A673 (cell line): ENCODE measurements at regions not wholly inside any gene's neighbourhood (a gene's known extent, or its start where the extent isn't known, plus 50 kb on each side); places are given as distances from the start of the nearest gene placed in this dataset.

Experiments used
- BruUV-seq: library from RNA; stranded (reverse); fragments of 400-500 nt; replicated peaks from 2 replicates; lab custom pipeline; 2021; lab: Mats Ljungman, UMichigan
- CTCF ChIA-PET: fragments of 300-600 bp; sonication (Branson Sonifier 250); formaldehyde crosslinking; loops from one replicate; lab custom pipeline; 2022; ENCODE audit warnings: antibody characterized with exemption; lab: Charles Lee
- POLR2A ChIA-PET: fragments of 300-600 bp; sonication (Branson Sonifier 250); formaldehyde crosslinking; loops from one replicate; lab custom pipeline; 2022; ENCODE audit warnings: antibody characterized with exemption; ENCODE audit not compliant: low non-redundant PET; lab: Charles Lee
- DNase-seq: peaks from one replicate; pipeline ENCODE4 v3.0.0-alpha.2; 2015; ENCODE audit warnings: low spot score
- H3K27ac ChIP-seq: fragments of 200-600 bp; sonication (generic); 2 replicates; pipeline ENCODE4 v1.5.1; 2016; ENCODE audit warnings: mixed run types, low read depth, mild to moderate bottlenecking, mixed read lengths, antibody characterized with exemption, low read length; ENCODE audit not compliant: poor library complexity, severe bottlenecking
- H3K27me3 ChIP-seq: fragments of 200-600 bp; sonication (generic); replicated peaks from 2 replicates; pipeline ENCODE4 v1.6.1; 2017; ENCODE audit warnings: mixed run types, low read depth, mild to moderate bottlenecking, mixed read lengths, antibody characterized with exemption, low read length; ENCODE audit not compliant: insufficient read depth, poor library complexity
- H3K36me3 ChIP-seq: fragments of 200-600 bp; sonication (generic); 2 replicates; pipeline ENCODE4 v1.6.1; 2016; ENCODE audit warnings: mixed run types, mild to moderate bottlenecking, mixed read lengths, antibody characterized with exemption, low read length; ENCODE audit not compliant: insufficient read depth, poor library complexity, severe bottlenecking
- H3K4me1 ChIP-seq: fragments of 200-600 bp; sonication (generic); 2 replicates; pipeline ENCODE4 v1.6.1; 2017; ENCODE audit warnings: mixed run types, mild to moderate bottlenecking, mixed read lengths, antibody characterized with exemption, low read length; ENCODE audit not compliant: insufficient read depth, poor library complexity, severe bottlenecking
- H3K4me3 ChIP-seq: fragments of 200-600 bp; sonication (generic); 2 replicates; pipeline ENCODE4 v1.5.1; 2016; ENCODE audit warnings: low read depth, mixed run types, mild to moderate bottlenecking, mixed read lengths, low read length; ENCODE audit not compliant: poor library complexity, severe bottlenecking
- H3K9me3 ChIP-seq: fragments of 200-600 bp; sonication (generic); 2 replicates; pipeline ENCODE4 v1.6.1; 2016; ENCODE audit warnings: mixed run types, low read depth, mild to moderate bottlenecking, mixed read lengths, antibody characterized with exemption, low read length; ENCODE audit not compliant: poor library complexity, severe bottlenecking
- CTCF ChIP-seq: fragments of 300-800, 200-600 bp; sonication (generic); conservative IDR thresholded peaks from 2 replicates; pipeline ENCODE4 v1.5.1; 2017; ENCODE audit warnings: low read depth, mild to moderate bottlenecking, antibody characterized with exemption, low read length, moderate library complexity, mixed read lengths
- EZH2 ChIP-seq: fragments of 200-600 bp; sonication (generic); IDR thresholded peaks from 2 replicates; pipeline ENCODE4 v1.6.1; 2017; ENCODE audit warnings: borderline replicate concordance, low read depth, mild to moderate bottlenecking, mixed read lengths, antibody characterized with exemption, low read length; ENCODE audit not compliant: poor library complexity, severe bottlenecking
- intact Hi-C: fragments of 100-400 bp; cut with micrococcal nuclease; formaldehyde crosslinking; loops from one replicate; pipeline ENCODE4 v1.10.0; 2022; ENCODE audit not compliant: unreplicated experiment

- no peak overlapping the region for H3K4me3 ChIP-seq
- no peaks in the 10 kb centered on the region for H3K36me3 ChIP-seq
- ChIA-PET POLR2A (interaction anchor here (0.8 kb wide), 1 partner anchor 16 kb away, joined by 9 read pairs; no protein-coding TSS in a partner anchor), CTCF (no interaction called here)
- BruUV-seq = no TSS peak
- no peak for DNase-seq
- no peak for TF ChIP-seq CTCF
- no peak for TF ChIP-seq EZH2
- intact Hi-C loops = no loop called here
- no peak overlapping the region for H3K27ac ChIP-seq
- H3K4me1 ChIP-seq = no peaks in the 10 kb centered on the region
- peaks cover 6% of the 10 kb centered on the region for H3K27me3 ChIP-seq
- H3K9me3 ChIP-seq = no peaks in the 10 kb centered on the region
Observed at GRCh38 chr2:201950606-201951005, 83.0 kb upstream of the FZD7 start.

GRCh38 chr2:201952187-201952586 is 81.5 kb upstream of the FZD7 start:
- Histone ChIP-seq H3K9me3 (no peaks in the 10 kb centered on the region), H3K36me3 (no peaks in the 10 kb centered on the region), H3K4me1 (no peaks in the 10 kb centered on the region), H3K4me3 (no peak overlapping the region), H3K27me3 (no peaks in the 10 kb centered on the region), H3K27ac (no peak overlapping the region)
- intact Hi-C loops = no loop called here
- TF ChIP-seq EZH2 = no peak
- no peak for TF ChIP-seq CTCF
- BruUV-seq = no TSS peak
- ChIA-PET POLR2A (no interaction called here), CTCF (no interaction called here)
- DNase-seq = no peak

GRCh38 chr2:201953396-201953795 is 80.3 kb upstream of the FZD7 start:
- CTCF ChIA-PET = no interaction called here
- POLR2A ChIA-PET = no interaction called here

GRCh38 chr2:201953880-201954279 is 79.8 kb upstream of the FZD7 start:
- Histone ChIP-seq H3K27me3 (no peaks in the 10 kb centered on the region), H3K4me1 (no peaks in the 10 kb centered on the region), H3K36me3 (no peaks in the 10 kb centered on the region), H3K4me3 (no peak overlapping the region), H3K27ac (no peak overlapping the region), H3K9me3 (no peaks in the 10 kb centered on the region)
- intact Hi-C loops = no loop called here
- ChIA-PET POLR2A (no interaction called here), CTCF (no interaction called here)
- no TSS peak for BruUV-seq
- no peak for DNase-seq
- TF ChIP-seq EZH2 = no peak

More at GRCh38 chr2:201953396-201953795, 80.3 kb upstream of the FZD7 start:
- no peaks in the 10 kb centered on the region for H3K27me3 ChIP-seq
- DNase-seq = no peak
- H3K27ac ChIP-seq = no peak overlapping the region
- no peaks in the 10 kb centered on the region for H3K36me3 ChIP-seq
- no peaks in the 10 kb centered on the region for H3K4me1 ChIP-seq
- intact Hi-C loops = no loop called here
- BruUV-seq = no TSS peak
- no peak for TF ChIP-seq EZH2
- no peaks in the 10 kb centered on the region for H3K9me3 ChIP-seq
- H3K4me3 ChIP-seq = no peak overlapping the region
